CD4-positive, alpha-beta memory T cell (primary cell): ENCODE measurements at regions not wholly inside any gene's neighbourhood (a gene's known extent, or its start where the extent isn't known, plus 50 kb on each side); places are given as distances from the start of the nearest gene placed in this dataset.

Source experiments
- CTCF ChIA-PET: fragments of 350-600 bp; sonication (Branson Sonifier 250); formaldehyde crosslinking; loops from one replicate; lab custom pipeline; 2021; ENCODE audit warnings: inconsistent platforms; ENCODE audit not compliant: partially characterized antibody; lab: Charles Lee
- POLR2A ChIA-PET: fragments of 350-600 bp; sonication (Branson Sonifier 250); formaldehyde crosslinking; loops from one replicate; lab custom pipeline; 2021; ENCODE audit not compliant: partially characterized antibody; lab: Charles Lee
- DNase-seq, 5 donors: peaks; one replicate each; pipeline versions ENCODE4 v3.0.0 to v3.0.0-alpha.2; 2020 to 2022; ENCODE audit warnings: mixed read lengths in 1 of 5
- H3K27ac ChIP-seq: one replicate; pipeline ENCODE4 v1.7.0; 2013; ENCODE audit warnings: low read depth, low read length
- H3K27me3 ChIP-seq: 2 replicates; pipeline ENCODE4 v1.7.0; 2013; ENCODE audit warnings: mild to moderate bottlenecking, low read length, moderate library complexity; ENCODE audit not compliant: insufficient read depth
- H3K36me3 ChIP-seq: 2 replicates; pipeline ENCODE4 v1.7.0; 2013; ENCODE audit warnings: mild to moderate bottlenecking, low read length, moderate library complexity; ENCODE audit not compliant: insufficient read depth
- H3K4me1 ChIP-seq: 2 replicates; pipeline ENCODE4 v1.7.0; 2013; ENCODE audit warnings: mild to moderate bottlenecking, low read length, moderate library complexity; ENCODE audit not compliant: insufficient read depth
- H3K4me3 ChIP-seq, 2 donors: one replicate each; pipeline ENCODE4 v1.7.0; 2013; ENCODE audit warnings: low read length in 2 of 2, mild to moderate bottlenecking in 1 of 2
- H3K9me3 ChIP-seq, 2 donors: one replicate each; pipeline ENCODE4 v1.7.0; 2013; ENCODE audit warnings: low read length in 2 of 2, control low read depth in 1 of 2; ENCODE audit not compliant: control insufficient read depth in 1 of 2
- H3K27ac Mint-ChIP-seq, 7 donors: one replicate each; pipeline ENCODE4 v1.8.0; 2020 to 2021; ENCODE audit warnings: mixed read lengths in 7 of 7, mild to moderate bottlenecking in 6 of 7, inconsistent platforms in 3 of 7, moderate library complexity in 3 of 7
- H3K27me3 Mint-ChIP-seq, 2 donors: one replicate each; pipeline ENCODE4 v1.8.0; 2020 to 2021; ENCODE audit warnings: mixed read lengths in 2 of 2
- H3K36me3 Mint-ChIP-seq, 2 donors: one replicate each; pipeline ENCODE4 v1.8.0; 2020 to 2021; ENCODE audit warnings: mixed read lengths in 2 of 2, inconsistent platforms in 1 of 2, mild to moderate bottlenecking in 1 of 2
- H3K4me1 Mint-ChIP-seq, 4 donors: one replicate each; pipeline ENCODE4 v1.8.0; 2020 to 2021; ENCODE audit warnings: mixed read lengths in 4 of 4, mild to moderate bottlenecking in 1 of 4
- H3K4me3 Mint-ChIP-seq, 8 donors: one replicate each; pipeline ENCODE4 v1.8.0; 2020 to 2021; ENCODE audit warnings: mixed read lengths in 8 of 8, mild to moderate bottlenecking in 7 of 8, moderate library complexity in 6 of 8, inconsistent platforms in 3 of 8
- H3K9me3 Mint-ChIP-seq, 8 donors: one replicate each; pipeline ENCODE4 v1.8.0; 2020 to 2021; ENCODE audit warnings: mixed read lengths in 8 of 8, mild to moderate bottlenecking in 5 of 8, inconsistent platforms in 3 of 8, moderate library complexity in 1 of 8
- intact Hi-C: fragments of 100-400 bp; cut with micrococcal nuclease; formaldehyde crosslinking; loops from one replicate; pipeline ENCODE4 v1.15.1; 2023

- intact Hi-C loops, result no loop called here
- no peaks in the 10 kb centered on the region for H3K27me3 ChIP-seq
- Mint-ChIP-seq H3K27ac (no peak overlapping the region), H3K4me1 (peaks cover 9 to 22% (median 14%) of the 10 kb centered on the region in 4 donors), H3K4me3 (no peak overlapping the region), H3K27me3 (peaks cover 0 to 1% of the 10 kb centered on the region in 2 donors), H3K9me3 (peaks cover 0 to 1% (median 0%) of the 10 kb centered on the region in 8 donors), H3K36me3 (no peaks in the 10 kb centered on the region)
- no peaks in the 10 kb centered on the region for H3K36me3 ChIP-seq
- DNase-seq, result no peak
- no peak overlapping the region for H3K4me3 ChIP-seq
- ChIA-PET POLR2A (no interaction called here), CTCF (interaction anchor here (1.1 to 1.4 kb wide), 2 partner anchors 104 to 105 kb away, joined by 3 to 4 read pairs; no protein-coding TSS in a partner anchor)
- H3K9me3 ChIP-seq, result no peaks in the 10 kb centered on the region
- no peak overlapping the region for H3K27ac ChIP-seq
- H3K4me1 ChIP-seq, result peaks cover 10% of the 10 kb centered on the region
Observed at GRCh38 chr2:134103196-134103595, 150.7 kb upstream of the MGAT5 start.

- Mint-ChIP-seq H3K36me3 (no peaks in the 10 kb centered on the region), H3K9me3 (peaks cover 0 to 1% (median 0%) of the 10 kb centered on the region in 8 donors), H3K27me3 (no peaks in the 10 kb centered on the region), H3K4me3 (no peak overlapping the region), H3K27ac (peak overlapping the region in 2 of 7 donors; percentile 10 to 24), H3K4me1 (peaks cover 9 to 22% (median 14%) of the 10 kb centered on the region in 4 donors)
- Histone ChIP-seq H3K27ac (no peak overlapping the region), H3K36me3 (no peaks in the 10 kb centered on the region), H3K27me3 (no peaks in the 10 kb centered on the region), H3K4me3 (no peak overlapping the region), H3K4me1 (peaks cover 10% of the 10 kb centered on the region), H3K9me3 (no peaks in the 10 kb centered on the region)
- POLR2A ChIA-PET, result interaction anchor here (1.0 kb wide), 1 partner anchor 90 kb away, joined by 3 read pairs; no protein-coding TSS in a partner anchor
- peak in 4 of 5 donors; percentile 16 to 47 (median 32) for DNase-seq
- CTCF ChIA-PET, result interaction anchor here (0.9 to 1.1 kb wide), 2 partner anchors 11 to 14 kb away, joined by 3 read pairs; no protein-coding TSS in a partner anchor
- intact Hi-C loops, result no loop called here
Observed at GRCh38 chr2:134104754-134105153, 149.1 kb upstream of the MGAT5 start.

GRCh38 chr2:134107402-134107801, 146.5 kb upstream of the MGAT5 start:
- H3K27me3 ChIP-seq, result no peaks in the 10 kb centered on the region
- POLR2A ChIA-PET, result no interaction called here
- no peaks in the 10 kb centered on the region for H3K9me3 ChIP-seq
- no peak for DNase-seq
- H3K27ac ChIP-seq, result no peak overlapping the region
- Mint-ChIP-seq H3K4me1 (peaks cover 9 to 22% (median 14%) of the 10 kb centered on the region in 4 donors), H3K9me3 (peaks cover 0 to 4% (median 0%) of the 10 kb centered on the region in 8 donors), H3K27ac (no peak overlapping the region), H3K27me3 (no peaks in the 10 kb centered on the region), H3K36me3 (no peaks in the 10 kb centered on the region), H3K4me3 (no peak overlapping the region)
- intact Hi-C loops, result no loop called here
- peaks cover 10% of the 10 kb centered on the region for H3K4me1 ChIP-seq
- no peak overlapping the region for H3K4me3 ChIP-seq
- CTCF ChIA-PET, result no interaction called here
- no peaks in the 10 kb centered on the region for H3K36me3 ChIP-seq

- no peak overlapping the region for H3K27ac ChIP-seq
- H3K36me3 Mint-ChIP-seq, result no peaks in the 10 kb centered on the region
- no peaks in the 10 kb centered on the region for H3K9me3 ChIP-seq
- CTCF ChIA-PET, result no interaction called here
- peaks cover 9 to 20% (median 13%) of the 10 kb centered on the region in 4 donors for H3K4me1 Mint-ChIP-seq
- no peaks in the 10 kb centered on the region for H3K27me3 ChIP-seq
- no peak overlapping the region for H3K27ac Mint-ChIP-seq
- no peak for DNase-seq
- no peaks in the 10 kb centered on the region for H3K36me3 ChIP-seq
- no peak overlapping the region for H3K4me3 ChIP-seq
- peak overlapping the region in 1 of 8 donors; percentile 17 for H3K4me3 Mint-ChIP-seq
- no peaks in the 10 kb centered on the region for H3K27me3 Mint-ChIP-seq
- H3K9me3 Mint-ChIP-seq, result peaks cover 0 to 4% (median 0%) of the 10 kb centered on the region in 8 donors
- H3K4me1 ChIP-seq, result peaks cover 10% of the 10 kb centered on the region
- POLR2A ChIA-PET, result no interaction called here
- intact Hi-C loops, result no loop called here
Observed at GRCh38 chr2:134108113-134108512, 145.8 kb upstream of the MGAT5 start.

- CTCF ChIA-PET, result interaction anchor here (0.7 to 1.3 kb wide), 3 partner anchors 9 to 787 kb away, joined by 3 to 4 read pairs (median 4); no protein-coding TSS in a partner anchor
- H3K36me3 ChIP-seq, result no peaks in the 10 kb centered on the region
- H3K4me1 ChIP-seq, result peaks cover 8% of the 10 kb centered on the region
- no peak overlapping the region for H3K4me3 Mint-ChIP-seq
- H3K27me3 ChIP-seq, result no peaks in the 10 kb centered on the region
- H3K4me1 Mint-ChIP-seq, result peaks cover 7 to 12% (median 9%) of the 10 kb centered on the region in 4 donors
- no peak overlapping the region for H3K27ac Mint-ChIP-seq
- DNase-seq, result no peak
- POLR2A ChIA-PET, result interaction anchor here (0.6 kb wide), 1 partner anchor 191 kb away, joined by 3 read pairs; no protein-coding TSS in a partner anchor
- H3K4me3 ChIP-seq, result no peak overlapping the region
- no peaks in the 10 kb centered on the region for H3K27me3 Mint-ChIP-seq
- H3K9me3 Mint-ChIP-seq, result peaks cover 0 to 4% (median 0%) of the 10 kb centered on the region in 8 donors
- H3K36me3 Mint-ChIP-seq, result no peaks in the 10 kb centered on the region
- H3K9me3 ChIP-seq, result no peaks in the 10 kb centered on the region
- H3K27ac ChIP-seq, result no peak overlapping the region
- intact Hi-C loops, result no loop called here
Observed at GRCh38 chr2:134109246-134109645, 144.6 kb upstream of the MGAT5 start.

- ChIA-PET CTCF (interaction anchor here (0.7 to 1.3 kb wide), 3 partner anchors 9 to 786 kb away, joined by 3 to 4 read pairs (median 4); no protein-coding TSS in a partner anchor), POLR2A (interaction anchor here (0.6 kb wide), 1 partner anchor 191 kb away, joined by 3 read pairs; no protein-coding TSS in a partner anchor)
- DNase-seq, result no peak
- Histone ChIP-seq H3K36me3 (no peaks in the 10 kb centered on the region), H3K27me3 (no peaks in the 10 kb centered on the region), H3K27ac (no peak overlapping the region), H3K4me1 (peaks cover 3% of the 10 kb centered on the region), H3K4me3 (no peak overlapping the region), H3K9me3 (no peaks in the 10 kb centered on the region)
- Mint-ChIP-seq H3K4me1 (peaks cover 3 to 7% (median 4%) of the 10 kb centered on the region in 4 donors), H3K36me3 (no peaks in the 10 kb centered on the region), H3K9me3 (peaks cover 0 to 4% (median 0%) of the 10 kb centered on the region in 8 donors), H3K27ac (no peak overlapping the region), H3K4me3 (no peak overlapping the region), H3K27me3 (no peaks in the 10 kb centered on the region)
- intact Hi-C loops, result loop anchor here (10.0 kb wide), 1 partner anchor 565 kb away; no protein-coding TSS in a partner anchor
Observed at GRCh38 chr2:134109725-134110124, 144.1 kb upstream of the MGAT5 start.

GRCh38 chr2:134110532-134110931, 143.3 kb upstream of the MGAT5 start:
- Mint-ChIP-seq H3K4me3 (no peak overlapping the region), H3K9me3 (peaks cover 0 to 4% (median 0%) of the 10 kb centered on the region in 8 donors), H3K27me3 (no peaks in the 10 kb centered on the region), H3K4me1 (peaks cover 0 to 1% (median 0%) of the 10 kb centered on the region in 4 donors), H3K36me3 (no peaks in the 10 kb centered on the region), H3K27ac (no peak overlapping the region)
- intact Hi-C loops, result loop anchor here (10.0 kb wide), 1 partner anchor 564 kb away; no protein-coding TSS in a partner anchor
- Histone ChIP-seq H3K4me1 (no peaks in the 10 kb centered on the region), H3K27me3 (no peaks in the 10 kb centered on the region), H3K27ac (no peak overlapping the region), H3K36me3 (no peaks in the 10 kb centered on the region), H3K4me3 (no peak overlapping the region), H3K9me3 (no peaks in the 10 kb centered on the region)
- CTCF ChIA-PET, result interaction anchor here (1.0 to 1.3 kb wide), 2 partner anchors 8 to 97 kb away, joined by 4 read pairs; no protein-coding TSS in a partner anchor
- no peak for DNase-seq
- POLR2A ChIA-PET, result no interaction called here
